ENCODE measurements at regions not wholly inside any gene's neighbourhood (a gene's known extent, or its start where the extent isn't known, plus 50 kb on each side); places are given as distances from the start of the nearest gene placed in this dataset.

GRCh38 chr2:104616856-104617255, 237.1 kb upstream of the POU3F3 start:
- H3K79me2 ChIP-seq (ENCODE audit: insufficient read depth, low read length) = no peaks in the 10 kb centered on the region
- no peaks in the 10 kb centered on the region for H3K9me2 ChIP-seq (replicated peaks; ENCODE audit: insufficient read depth, low read length)
- H3K36me3 ChIP-seq (ENCODE audit: low read length) = no peaks in the 10 kb centered on the region
- H3K4me2 ChIP-seq (ENCODE audit: low read depth, low read length, poor library complexity, severe bottlenecking) = no peak overlapping the region
- no peaks in the 10 kb centered on the region for H3K27me3 ChIP-seq (ENCODE audit: low read length)
- no peak for TF ChIP-seq EZH2phosphoT487 (conservative IDR thresholded peaks at IDR 0.05; ENCODE audit: low read length)
- TF ChIP-seq CTCF (IDR thresholded peaks at IDR 0.05; ENCODE audit: insufficient read depth, low read length, poor library complexity, severe bottlenecking) = no peak
- no peak overlapping the region for H3K4me3 ChIP-seq (ENCODE audit: insufficient read depth, low read length, poor library complexity, severe bottlenecking)
- no peak overlapping the region for H3K9ac ChIP-seq (ENCODE audit: low read length)
- H3K27ac ChIP-seq (ENCODE audit: low read depth, low read length) = no peak overlapping the region
- H3K9me3 ChIP-seq (ENCODE audit: insufficient read depth, low read length) = no peaks in the 10 kb centered on the region
- no peak overlapping the region for H2AFZ ChIP-seq (ENCODE audit: low read depth, low read length, severe bottlenecking)
- no peaks in the 10 kb centered on the region for H3F3A ChIP-seq (ENCODE audit: insufficient read depth)
- no peaks in the 10 kb centered on the region for H4K20me1 ChIP-seq (ENCODE audit: low read depth, low read length)

DNA sequence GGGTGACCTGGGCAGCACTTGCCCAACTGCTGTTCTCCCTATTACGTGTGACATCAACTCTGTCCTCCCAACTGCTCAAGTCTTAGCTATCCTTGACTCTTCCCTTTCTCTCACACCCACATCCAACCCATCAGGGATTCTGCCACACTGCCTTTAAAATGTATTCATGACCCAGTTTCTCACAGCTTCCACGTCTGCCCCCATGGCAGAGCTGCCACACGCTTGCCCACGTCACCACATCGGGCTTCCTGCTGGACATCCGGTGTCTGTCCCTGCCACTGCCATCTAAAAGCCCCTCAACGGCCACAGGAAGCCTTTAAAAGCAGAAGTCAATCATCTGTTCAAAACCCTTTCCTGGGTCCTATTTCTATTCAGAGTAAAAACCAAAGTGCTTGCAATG, 233.1 kb upstream of the POU3F3 start:
- no peak overlapping the region for H2AFZ ChIP-seq (ENCODE audit: low read depth, low read length, severe bottlenecking)
- no peak overlapping the region for H3K4me2 ChIP-seq (ENCODE audit: low read depth, low read length, poor library complexity, severe bottlenecking)
- no peaks in the 10 kb centered on the region for H3K79me2 ChIP-seq (ENCODE audit: insufficient read depth, low read length)
- no peaks in the 10 kb centered on the region for H3F3A ChIP-seq (ENCODE audit: insufficient read depth)
- H3K4me3 ChIP-seq (ENCODE audit: insufficient read depth, low read length, poor library complexity, severe bottlenecking) = no peak overlapping the region
- H4K20me1 ChIP-seq (ENCODE audit: low read depth, low read length) = no peaks in the 10 kb centered on the region
- no peak overlapping the region for H3K9ac ChIP-seq (ENCODE audit: low read length)
- no peaks in the 10 kb centered on the region for H3K9me2 ChIP-seq (replicated peaks; ENCODE audit: insufficient read depth, low read length)
- no peak overlapping the region for H3K27ac ChIP-seq (ENCODE audit: low read depth, low read length)
- H3K9me3 ChIP-seq (ENCODE audit: insufficient read depth, low read length) = no peaks in the 10 kb centered on the region
- no peaks in the 10 kb centered on the region for H3K27me3 ChIP-seq (ENCODE audit: low read length)
- no peak for TF ChIP-seq CTCF (IDR thresholded peaks at IDR 0.05; ENCODE audit: insufficient read depth, low read length, poor library complexity, severe bottlenecking)
- no peak for TF ChIP-seq EZH2phosphoT487 (conservative IDR thresholded peaks at IDR 0.05; ENCODE audit: low read length)
- no peaks in the 10 kb centered on the region for H3K36me3 ChIP-seq (ENCODE audit: low read length)

- H3K27me3 ChIP-seq (ENCODE audit: low read length) = no peaks in the 10 kb centered on the region
- H3K79me2 ChIP-seq (ENCODE audit: insufficient read depth, low read length) = no peaks in the 10 kb centered on the region
- no peaks in the 10 kb centered on the region for H3K9me2 ChIP-seq (replicated peaks; ENCODE audit: insufficient read depth, low read length)
- no peak overlapping the region for H3K4me3 ChIP-seq (ENCODE audit: insufficient read depth, low read length, poor library complexity, severe bottlenecking)
- H3K36me3 ChIP-seq (ENCODE audit: low read length) = no peaks in the 10 kb centered on the region
- TF ChIP-seq EZH2phosphoT487 (conservative IDR thresholded peaks at IDR 0.05; ENCODE audit: low read length) = no peak
- TF ChIP-seq CTCF (IDR thresholded peaks at IDR 0.05; ENCODE audit: insufficient read depth, low read length, poor library complexity, severe bottlenecking) = no peak
- H3F3A ChIP-seq (ENCODE audit: insufficient read depth) = no peaks in the 10 kb centered on the region
- no peaks in the 10 kb centered on the region for H4K20me1 ChIP-seq (ENCODE audit: low read depth, low read length)
- H3K27ac ChIP-seq (ENCODE audit: low read depth, low read length) = no peak overlapping the region
- H3K9ac ChIP-seq (ENCODE audit: low read length) = no peak overlapping the region
- no peaks in the 10 kb centered on the region for H3K9me3 ChIP-seq (ENCODE audit: insufficient read depth, low read length)
- no peak overlapping the region for H2AFZ ChIP-seq (ENCODE audit: low read depth, low read length, severe bottlenecking)
- no peak overlapping the region for H3K4me2 ChIP-seq (ENCODE audit: low read depth, low read length, poor library complexity, severe bottlenecking)
These were observed 218.3 kb upstream of the POU3F3 start for GRCh38 chr2:104635608-104636007.
